ENCODE measurements at regions not wholly inside any gene's neighbourhood (a gene's known extent, or its start where the extent isn't known, plus 50 kb on each side); places are given as distances from the start of the nearest gene placed in this dataset.

GRCh38 chr11:92804388-92804966 is 165.0 kb upstream of the MTNR1B start:
- H3K9me3 Mint-ChIP-seq = peaks cover 0 to 6% (median 2%) of the 10 kb centered on the region in 7 donors
- no peak for DNase-seq
- H3K4me1 Mint-ChIP-seq = no peaks in the 10 kb centered on the region
- no peaks in the 10 kb centered on the region for H3K36me3 Mint-ChIP-seq
- H3K4me3 Mint-ChIP-seq = no peak overlapping the region
- ATAC-seq (ENCODE audit: low read depth in 2 of 2) = no peak
- H3K27me3 Mint-ChIP-seq = no peaks in the 10 kb centered on the region
- no peak overlapping the region for H3K27ac Mint-ChIP-seq

- no peak for ATAC-seq (ENCODE audit: low read depth in 2 of 2)
- H3K4me1 Mint-ChIP-seq = no peaks in the 10 kb centered on the region
Measured at GRCh38 chr11:92808022-92808421, 161.4 kb upstream of the MTNR1B start.

GRCh38 chr11:92810423-92811064 is 158.9 kb upstream of the MTNR1B start:
- Mint-ChIP-seq H3K9me3 (peaks cover 0 to 6% (median under 1%) of the 10 kb centered on the region in 7 donors), H3K36me3 (no peaks in the 10 kb centered on the region), H3K27ac (no peak overlapping the region), H3K4me3 (no peak overlapping the region), H3K27me3 (no peaks in the 10 kb centered on the region), H3K4me1 (no peaks in the 10 kb centered on the region)
- no peak for ATAC-seq (ENCODE audit: low read depth in 2 of 2)
- DNase-seq = no peak

More at GRCh38 chr11:92808022-92808421, 161.4 kb upstream of the MTNR1B start:
- H3K27me3 Mint-ChIP-seq = no peaks in the 10 kb centered on the region
- no peaks in the 10 kb centered on the region for H3K36me3 Mint-ChIP-seq
- H3K9me3 Mint-ChIP-seq = peaks cover 0 to 5% (median 0%) of the 10 kb centered on the region in 7 donors
- no peak overlapping the region for H3K4me3 Mint-ChIP-seq
- no peak overlapping the region for H3K27ac Mint-ChIP-seq
- no peak for DNase-seq

GRCh38 chr11:92811341-92811740 is 158.1 kb upstream of the MTNR1B start:
- H3K27me3 Mint-ChIP-seq = no peaks in the 10 kb centered on the region
- no peaks in the 10 kb centered on the region for H3K4me1 Mint-ChIP-seq
- H3K9me3 Mint-ChIP-seq = peaks cover 0 to 10% (median 6%) of the 10 kb centered on the region in 7 donors
- no peak overlapping the region for H3K4me3 Mint-ChIP-seq
- no peak overlapping the region for H3K27ac Mint-ChIP-seq
- ATAC-seq (ENCODE audit: low read depth in 2 of 2) (no peak), DNase-seq (no peak)
- H3K36me3 Mint-ChIP-seq = no peaks in the 10 kb centered on the region

- no peak overlapping the region for H3K27ac Mint-ChIP-seq
- no peak for ATAC-seq (ENCODE audit: low read depth in 2 of 2)
Measured at GRCh38 chr11:92812841-92813240, 156.6 kb upstream of the MTNR1B start.

GRCh38 chr11:92819830-92820229 is 149.6 kb upstream of the MTNR1B start:
- Mint-ChIP-seq H3K36me3 (no peaks in the 10 kb centered on the region), H3K4me1 (no peaks in the 10 kb centered on the region), H3K9me3 (peaks cover 0 to 7% (median 5%) of the 10 kb centered on the region in 7 donors), H3K27ac (no peak overlapping the region), H3K27me3 (peaks cover 0 to 4% (median 0%) of the 10 kb centered on the region in 3 donors), H3K4me3 (no peak overlapping the region)
- no peak for DNase-seq
- no peak for ATAC-seq (ENCODE audit: low read depth in 2 of 2)

More at GRCh38 chr11:92812841-92813240, 156.6 kb upstream of the MTNR1B start:
- Mint-ChIP-seq H3K36me3 (no peaks in the 10 kb centered on the region), H3K9me3 (peaks cover 0 to 10% (median 6%) of the 10 kb centered on the region in 7 donors), H3K4me1 (no peaks in the 10 kb centered on the region), H3K4me3 (no peak overlapping the region), H3K27me3 (peaks cover 0 to 4% (median 0%) of the 10 kb centered on the region in 3 donors)
- no peak for DNase-seq

- H3K4me1 Mint-ChIP-seq = no peaks in the 10 kb centered on the region
- H3K9me3 Mint-ChIP-seq = peaks cover 0 to 3% (median 1%) of the 10 kb centered on the region in 7 donors
- ATAC-seq (ENCODE audit: low read depth in 2 of 2) = no peak
- no peak overlapping the region for H3K27ac Mint-ChIP-seq
- H3K4me3 Mint-ChIP-seq = no peak overlapping the region
- peaks cover 0 to 4% (median 0%) of the 10 kb centered on the region in 3 donors for H3K27me3 Mint-ChIP-seq
- no peak for DNase-seq
- no peaks in the 10 kb centered on the region for H3K36me3 Mint-ChIP-seq
Measured at GRCh38 chr11:92820860-92821259, 148.6 kb upstream of the MTNR1B start.

- Mint-ChIP-seq H3K27me3 (no peaks in the 10 kb centered on the region), H3K36me3 (no peaks in the 10 kb centered on the region), H3K4me1 (no peaks in the 10 kb centered on the region), H3K9me3 (no peaks in the 10 kb centered on the region), H3K4me3 (no peak overlapping the region), H3K27ac (no peak overlapping the region)
- ATAC-seq (ENCODE audit: low read depth in 2 of 2) (no peak), DNase-seq (no peak)
Measured at GRCh38 chr11:92822410-92822809, 147.0 kb upstream of the MTNR1B start.

- no peaks in the 10 kb centered on the region for H3K9me3 Mint-ChIP-seq
- DNase-seq = no peak
- peaks cover 0 to 5% (median 0%) of the 10 kb centered on the region in 3 donors for H3K27me3 Mint-ChIP-seq
- no peak overlapping the region for H3K27ac Mint-ChIP-seq
- no peak overlapping the region for H3K4me3 Mint-ChIP-seq
- H3K4me1 Mint-ChIP-seq = no peaks in the 10 kb centered on the region
- H3K36me3 Mint-ChIP-seq = no peaks in the 10 kb centered on the region
- ATAC-seq (ENCODE audit: low read depth in 2 of 2) = no peak
Measured at GRCh38 chr11:92826136-92826535, 143.3 kb upstream of the MTNR1B start.

- no peak overlapping the region for H3K27ac Mint-ChIP-seq
- H3K27me3 Mint-ChIP-seq = peaks cover 0 to 5% (median 0%) of the 10 kb centered on the region in 3 donors
Measured at GRCh38 chr11:92826603-92827002, 142.8 kb upstream of the MTNR1B start.

GRCh38 chr11:92827132-92827531 is 142.3 kb upstream of the MTNR1B start:
- H3K4me3 Mint-ChIP-seq = no peak overlapping the region
- H3K9me3 Mint-ChIP-seq = peaks cover 0 to 3% (median 0%) of the 10 kb centered on the region in 7 donors
- peaks cover 0 to 5% (median 0%) of the 10 kb centered on the region in 3 donors for H3K27me3 Mint-ChIP-seq
- no peaks in the 10 kb centered on the region for H3K36me3 Mint-ChIP-seq
- DNase-seq = no peak
- no peaks in the 10 kb centered on the region for H3K4me1 Mint-ChIP-seq
- no peak for ATAC-seq (ENCODE audit: low read depth in 2 of 2)
- H3K27ac Mint-ChIP-seq = no peak overlapping the region

More at GRCh38 chr11:92826603-92827002, 142.8 kb upstream of the MTNR1B start:
- H3K4me1 Mint-ChIP-seq = no peaks in the 10 kb centered on the region
- DNase-seq (no peak), ATAC-seq (ENCODE audit: low read depth in 2 of 2) (no peak)
- no peak overlapping the region for H3K4me3 Mint-ChIP-seq
- H3K9me3 Mint-ChIP-seq = peaks cover 0 to under 1% (median 0%) of the 10 kb centered on the region in 7 donors
- no peaks in the 10 kb centered on the region for H3K36me3 Mint-ChIP-seq

- Mint-ChIP-seq H3K4me3 (no peak overlapping the region), H3K27ac (no peak overlapping the region)
Measured at GRCh38 chr11:92828556-92828955, 140.9 kb upstream of the MTNR1B start.

GRCh38 chr11:92829121-92829520 is 140.3 kb upstream of the MTNR1B start:
- Mint-ChIP-seq H3K4me1 (no peaks in the 10 kb centered on the region), H3K4me3 (no peak overlapping the region), H3K27ac (no peak overlapping the region), H3K9me3 (peaks cover 0 to 3% (median 0%) of the 10 kb centered on the region in 7 donors), H3K27me3 (peaks cover 0 to 5% (median 0%) of the 10 kb centered on the region in 3 donors), H3K36me3 (no peaks in the 10 kb centered on the region)
- DNase-seq = no peak
- ATAC-seq (ENCODE audit: low read depth in 2 of 2) = no peak

More at GRCh38 chr11:92828556-92828955, 140.9 kb upstream of the MTNR1B start:
- H3K27me3 Mint-ChIP-seq = peaks cover 0 to 5% (median 0%) of the 10 kb centered on the region in 3 donors
- H3K36me3 Mint-ChIP-seq = no peaks in the 10 kb centered on the region
- H3K9me3 Mint-ChIP-seq = peaks cover 0 to 3% (median 0%) of the 10 kb centered on the region in 7 donors
- no peaks in the 10 kb centered on the region for H3K4me1 Mint-ChIP-seq
- no peak for ATAC-seq (ENCODE audit: low read depth in 2 of 2)
- no peak for DNase-seq

- Mint-ChIP-seq H3K4me3 (no peak overlapping the region), H3K27me3 (peaks cover 0 to 5% (median 0%) of the 10 kb centered on the region in 3 donors), H3K4me1 (no peaks in the 10 kb centered on the region), H3K36me3 (no peaks in the 10 kb centered on the region), H3K27ac (no peak overlapping the region), H3K9me3 (peaks cover 0 to 3% (median 0%) of the 10 kb centered on the region in 7 donors)
- DNase-seq (no peak), ATAC-seq (ENCODE audit: low read depth in 2 of 2) (no peak)
Measured at GRCh38 chr11:92829671-92830070, 139.8 kb upstream of the MTNR1B start.

Measured in naive B cell (primary cell).